ENCODE measurements at regions not wholly inside any gene's neighbourhood (a gene's known extent, or its start where the extent isn't known, plus 50 kb on each side); places are given as distances from the start of the nearest gene placed in this dataset.

DNA sequence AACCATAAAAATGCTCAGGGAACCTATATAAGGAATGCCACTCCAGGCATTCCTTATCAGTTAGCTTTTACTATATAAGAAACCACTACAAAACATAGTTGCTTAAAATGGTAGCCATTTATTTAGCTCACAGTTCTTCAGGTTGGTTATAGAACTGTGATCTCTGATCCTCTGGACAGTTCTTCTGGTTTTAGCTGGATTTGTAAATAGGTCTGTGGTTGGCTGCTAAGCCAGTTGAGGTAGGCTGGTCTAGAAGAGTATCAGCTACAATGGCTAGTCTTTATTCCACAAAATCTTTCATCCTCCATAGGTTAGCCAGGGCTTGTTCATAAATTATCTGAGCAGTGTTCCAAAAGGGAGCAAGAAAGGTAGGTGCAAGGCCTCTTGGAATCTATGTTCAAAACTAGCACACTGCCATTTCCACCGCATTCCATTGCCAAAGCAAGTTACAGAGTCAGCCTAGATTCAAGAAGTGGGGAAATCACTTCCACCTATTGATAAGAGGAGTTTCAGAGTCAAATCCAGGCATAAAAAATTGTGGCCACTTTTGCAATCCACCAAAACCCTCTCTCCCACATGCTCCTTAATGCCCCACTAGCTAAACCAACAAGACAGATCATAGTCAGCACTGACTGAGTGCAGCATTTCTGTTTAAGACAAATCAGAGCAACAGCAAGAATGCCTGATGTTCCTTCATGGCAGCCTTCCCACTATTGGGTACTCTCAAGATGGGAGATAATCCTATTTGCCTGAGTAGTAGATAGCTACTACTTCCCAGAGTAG, 146.4 kb downstream of the IRS1 start:
- DNase-seq (ENCODE audit: low read depth): no peak

DNA sequence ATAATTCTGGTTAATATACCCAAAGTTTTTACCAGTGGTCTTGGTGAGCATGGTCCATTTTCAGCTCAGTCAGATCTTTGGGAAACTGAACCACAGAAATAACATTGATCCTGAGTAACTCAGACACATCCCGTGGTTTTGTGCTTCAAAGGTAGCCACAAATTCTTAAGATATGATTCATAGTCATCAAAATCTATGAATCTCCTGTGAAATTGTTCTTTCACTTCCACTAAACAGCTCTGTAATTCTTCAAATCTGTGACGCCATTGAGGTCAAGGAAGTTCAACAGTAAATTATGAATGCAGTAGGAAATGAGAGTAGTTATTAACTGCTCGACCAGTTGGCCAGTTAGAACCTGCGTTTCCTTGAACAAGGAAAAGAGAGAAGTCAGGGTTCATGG, 147.3 kb downstream of the IRS1 start:
- no peak for DNase-seq (ENCODE audit: low read depth)

DNA sequence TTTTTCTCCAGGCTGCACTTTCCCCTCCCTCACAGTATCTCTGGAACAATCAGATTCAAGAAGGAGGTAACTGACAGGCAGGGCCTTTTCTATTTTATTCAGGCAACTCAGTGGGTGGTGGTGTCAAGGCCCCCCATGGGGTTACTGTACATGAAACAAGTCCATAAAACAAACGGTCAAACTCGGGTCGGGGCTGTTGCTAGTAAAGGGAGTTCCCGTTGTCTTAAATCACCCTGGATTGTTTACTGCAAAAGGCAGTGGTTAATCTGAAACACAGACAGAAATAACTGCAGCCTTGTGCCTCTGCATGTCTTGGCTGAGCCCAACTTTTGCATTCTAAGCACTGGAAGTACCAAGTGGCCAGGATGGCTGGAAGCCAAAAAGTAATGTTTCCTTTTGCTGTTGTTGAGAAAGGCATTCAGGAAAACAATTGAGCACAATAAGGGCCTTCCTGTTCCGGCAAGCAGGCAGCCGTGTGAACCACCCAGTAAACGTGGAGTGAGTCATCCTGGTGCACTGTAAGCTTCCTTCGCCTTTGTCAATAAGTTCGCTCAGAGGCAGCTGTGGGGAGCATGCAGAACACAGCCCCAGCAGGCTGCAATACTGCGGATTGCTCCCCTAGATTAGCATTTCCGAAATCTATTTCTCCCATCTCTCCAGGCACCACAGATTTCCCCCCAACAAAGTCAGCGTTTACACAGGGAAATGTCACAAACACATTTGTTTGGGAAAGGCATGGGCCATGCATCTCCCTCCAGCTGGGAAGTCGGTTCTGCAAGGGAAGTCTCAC, 149.6 kb downstream of the IRS1 start:
- DNase-seq (ENCODE audit: low read depth): no peak

DNA sequence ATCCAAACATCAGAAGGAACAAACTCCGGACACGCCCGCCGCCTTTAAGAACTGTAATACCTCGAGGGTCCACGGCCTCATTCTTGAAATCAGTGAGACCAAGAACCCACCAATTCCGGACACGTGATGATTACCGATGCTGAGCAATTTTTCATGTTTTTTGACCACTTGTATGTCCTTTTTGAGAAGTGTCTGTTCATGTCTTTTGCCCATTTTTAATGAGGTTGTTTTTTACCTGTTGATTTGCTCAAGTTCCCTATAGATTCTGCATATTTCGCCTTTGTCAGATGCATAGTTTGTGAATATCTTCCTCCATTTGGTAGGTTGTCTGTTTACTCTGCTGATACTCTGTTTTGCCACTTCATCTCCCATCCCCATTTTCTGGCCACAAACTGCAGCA, 150.4 kb downstream of the IRS1 start:
- DNase-seq (ENCODE audit: low read depth): no peak

DNA sequence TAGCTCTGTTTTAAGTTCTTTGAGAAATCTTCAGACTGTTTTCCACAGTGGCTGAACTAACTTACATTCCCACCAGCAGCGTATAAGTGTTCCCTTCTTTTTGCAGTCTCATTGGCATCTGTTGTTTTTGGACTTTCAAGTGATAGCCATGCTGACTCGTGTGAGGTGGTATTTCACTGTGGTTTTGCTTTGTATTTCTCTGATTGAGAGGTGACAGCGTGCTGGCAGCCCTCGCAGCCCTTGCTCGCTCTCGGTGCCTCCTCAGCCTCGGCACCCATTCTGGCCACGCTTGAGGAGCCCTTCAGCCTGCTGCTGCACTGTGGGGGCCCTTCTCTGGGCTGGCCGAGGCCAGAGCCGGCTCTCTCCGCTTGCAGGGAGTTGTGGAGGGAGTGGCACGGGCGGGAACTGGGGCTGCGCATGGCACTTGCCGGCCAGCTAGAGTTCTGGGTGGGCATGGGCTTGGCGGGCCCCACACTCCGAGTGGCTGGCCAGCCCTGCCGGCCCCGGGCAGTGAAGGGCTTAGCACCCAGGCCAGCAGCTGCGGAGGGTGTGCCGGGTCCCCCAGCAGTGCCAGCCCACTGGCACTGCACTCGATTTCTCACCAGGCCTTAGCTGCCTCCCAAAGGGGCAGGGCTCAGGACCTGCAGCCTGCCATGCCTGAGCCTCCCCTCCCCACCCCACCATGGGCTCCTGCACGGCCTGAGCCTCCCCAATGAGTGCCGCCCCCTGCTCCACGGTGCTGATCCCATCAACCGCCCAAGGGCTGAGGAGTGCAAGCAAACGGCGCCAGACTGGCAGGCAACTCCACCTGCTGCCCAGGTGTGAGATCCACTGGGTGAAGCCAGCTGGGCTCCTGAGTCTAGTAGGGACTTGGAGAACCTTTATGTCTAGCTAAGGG, 151.8 kb downstream of the IRS1 start:
- DNase-seq (ENCODE audit: low read depth): no peak

DNA sequence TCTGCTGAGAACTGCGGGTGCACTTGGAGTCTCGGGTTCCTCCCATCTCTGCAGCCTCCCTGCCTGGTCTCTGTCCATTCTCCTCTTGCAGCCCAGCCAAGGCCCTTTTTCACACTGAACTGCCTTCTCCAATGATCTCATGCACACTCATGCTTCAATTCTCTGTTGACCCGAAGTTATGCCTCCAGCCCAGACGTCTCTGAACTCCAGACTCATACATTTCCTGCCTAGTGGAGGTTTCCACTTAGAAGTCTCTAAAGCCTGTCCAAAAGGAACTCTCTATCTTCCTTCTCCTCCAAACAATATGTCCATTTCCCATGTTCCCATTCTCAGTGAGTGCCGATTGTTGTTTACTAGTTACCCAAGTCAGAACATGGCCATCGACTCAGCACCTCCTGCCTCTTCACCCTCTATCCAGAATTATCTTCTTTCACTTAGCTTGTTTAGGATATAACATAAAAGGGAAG, 155.2 kb downstream of the IRS1 start:
- DNase-seq (ENCODE audit: low read depth): no peak

DNA sequence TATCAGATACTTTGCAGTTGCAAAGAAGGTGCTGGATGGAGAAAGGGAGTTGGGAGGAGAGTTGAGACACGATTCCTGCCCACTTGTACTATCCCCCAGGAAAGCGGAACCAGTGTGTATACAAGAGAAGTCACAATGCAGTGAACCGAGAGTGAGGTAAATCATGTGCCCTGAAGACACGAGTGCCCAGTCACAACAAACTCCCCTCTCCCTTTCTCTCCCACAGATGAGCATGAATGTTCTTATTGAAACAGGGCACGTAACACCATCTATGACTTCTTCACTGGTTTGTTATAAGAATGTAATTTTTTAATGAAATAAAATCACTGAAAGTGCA, 155.7 kb downstream of the IRS1 start:
- no peak for DNase-seq (ENCODE audit: low read depth)

DNA sequence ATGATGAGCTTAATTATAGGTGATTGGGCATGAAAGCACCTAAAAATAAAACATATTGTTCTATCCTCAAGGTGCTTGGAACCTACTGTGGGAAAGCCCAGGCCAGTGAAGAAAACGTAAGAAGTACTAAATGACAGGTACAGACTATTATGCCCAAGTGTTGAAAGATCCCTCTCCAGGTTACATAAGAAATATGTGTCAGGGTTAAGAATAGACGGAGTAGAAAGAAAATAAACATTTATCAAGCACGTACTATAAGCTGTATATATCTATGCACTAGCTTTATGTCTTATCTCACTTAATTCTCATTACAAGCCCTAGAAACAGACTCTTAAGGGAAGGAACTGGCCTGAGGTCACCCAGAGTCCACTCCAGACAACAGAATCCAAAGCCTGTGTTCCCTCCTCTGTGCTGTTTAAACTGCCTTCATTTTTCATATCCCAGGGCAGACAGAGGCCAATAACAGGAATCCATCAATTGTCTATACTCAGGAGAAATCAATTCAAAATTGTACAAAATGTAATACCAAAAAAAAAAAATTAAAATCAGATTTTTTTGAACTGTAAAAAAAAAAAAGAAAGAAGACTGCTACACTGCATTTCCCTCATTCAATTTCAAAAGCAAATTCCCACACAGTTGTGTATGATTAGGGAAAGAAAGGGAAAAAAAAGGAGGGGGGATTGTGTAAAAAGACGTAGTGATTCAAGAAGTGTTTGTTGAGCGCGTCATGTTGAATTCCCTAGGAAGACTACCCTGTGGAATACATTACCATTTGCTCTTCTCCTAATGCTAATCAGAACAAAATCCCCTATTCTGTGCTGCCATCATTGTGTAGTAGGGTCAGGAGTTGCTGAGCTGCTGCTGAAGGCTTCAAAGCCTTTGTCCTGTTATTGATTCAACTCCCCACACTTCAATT, 156.3 kb downstream of the IRS1 start:
- no peak for DNase-seq (ENCODE audit: low read depth)

DNA sequence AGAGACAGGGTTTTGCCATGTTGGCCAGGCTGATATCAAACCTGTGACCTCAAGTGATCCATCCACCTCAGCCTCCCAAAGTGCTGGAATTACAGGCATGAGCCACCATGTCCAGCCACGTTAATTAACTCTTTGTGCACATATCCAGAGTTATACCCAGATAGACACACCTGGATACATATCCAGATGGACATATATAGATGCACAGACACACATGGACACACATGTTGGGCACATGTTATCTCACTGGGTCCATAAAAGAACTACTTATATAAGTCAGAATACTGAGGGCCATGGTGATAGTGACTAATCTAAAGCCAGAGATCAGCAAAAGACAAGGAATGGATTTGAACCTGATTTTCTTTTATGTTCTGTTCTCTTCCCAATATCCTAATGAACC, 158.6 kb downstream of the IRS1 start:
- DNase-seq (ENCODE audit: low read depth): no peak

DNA sequence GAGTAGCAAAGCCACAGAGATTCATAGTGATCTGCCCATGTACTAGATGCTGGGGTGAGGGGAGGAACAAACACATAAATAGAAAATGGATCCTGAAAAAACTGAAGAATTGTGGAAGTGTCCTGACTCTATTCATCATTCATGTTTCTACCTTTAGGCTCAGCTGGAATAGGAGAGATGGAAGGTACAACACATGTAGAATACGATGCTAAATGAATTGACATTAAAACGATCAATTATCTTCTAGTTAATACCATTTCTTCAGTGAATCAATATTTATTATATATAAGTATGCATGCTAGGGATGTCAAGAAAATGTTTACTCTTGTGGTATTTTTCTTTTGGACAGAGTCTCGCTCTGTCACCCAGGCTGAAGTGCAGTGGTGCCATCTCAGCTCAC, 159.1 kb downstream of the IRS1 start:
- DNase-seq (ENCODE audit: low read depth): no peak

DNA sequence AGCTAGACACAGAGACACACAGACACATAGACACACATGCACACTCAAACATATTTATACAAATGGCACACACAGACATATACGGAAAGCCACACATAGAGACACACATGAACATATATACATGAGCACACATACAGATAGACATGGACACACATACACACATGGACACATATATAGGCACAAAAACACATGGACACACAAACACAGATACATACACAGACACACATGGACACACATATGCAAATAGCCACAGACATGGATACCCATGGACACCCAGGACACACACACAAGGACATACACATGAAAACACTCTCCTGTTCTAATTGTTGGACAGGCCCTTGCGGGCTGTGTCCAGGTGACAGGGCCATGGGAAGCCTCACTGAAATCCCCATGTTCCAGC, 160.1 kb downstream of the IRS1 start:
- no peak for DNase-seq (ENCODE audit: low read depth)

DNA sequence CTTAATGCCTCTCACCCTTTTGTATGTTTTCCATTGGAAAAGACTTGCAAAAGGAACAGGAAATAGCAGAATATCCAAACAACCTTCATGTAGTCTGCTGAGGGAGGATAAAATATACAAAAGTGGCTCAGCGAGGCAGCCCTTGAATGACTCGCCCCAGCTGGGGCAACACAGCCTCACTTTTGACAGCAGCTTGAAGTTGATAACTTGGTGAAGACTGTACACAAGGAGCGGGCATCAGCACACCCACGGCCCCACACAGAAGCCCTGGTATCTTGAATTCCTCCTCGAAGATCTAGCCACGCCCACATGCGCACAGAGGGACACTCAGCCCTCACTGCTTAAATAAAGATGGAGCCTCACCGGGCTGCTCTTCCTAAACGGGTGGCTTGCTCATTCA, 161.0 kb downstream of the IRS1 start:
- DNase-seq (ENCODE audit: low read depth): no peak

DNA sequence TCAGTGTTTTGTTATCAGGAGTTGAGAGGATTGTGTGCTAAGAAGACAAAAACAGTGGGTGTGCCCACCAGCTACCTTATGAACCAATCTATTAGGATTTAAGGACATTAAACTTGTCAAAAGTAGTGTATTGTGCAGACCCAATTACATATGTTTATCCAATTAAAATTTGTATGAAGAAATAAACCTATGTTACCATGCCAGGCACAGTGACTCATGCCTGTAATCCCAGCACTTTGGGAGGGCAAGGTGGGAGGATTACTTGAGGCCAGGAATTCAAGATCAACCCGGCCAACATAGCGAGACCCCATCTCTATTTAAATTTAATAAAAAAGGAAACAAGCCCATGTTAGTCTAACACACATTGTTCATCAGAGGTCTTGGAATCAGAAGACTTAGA, 162.2 kb downstream of the IRS1 start:
- DNase-seq (ENCODE audit: low read depth): no peak

DNA sequence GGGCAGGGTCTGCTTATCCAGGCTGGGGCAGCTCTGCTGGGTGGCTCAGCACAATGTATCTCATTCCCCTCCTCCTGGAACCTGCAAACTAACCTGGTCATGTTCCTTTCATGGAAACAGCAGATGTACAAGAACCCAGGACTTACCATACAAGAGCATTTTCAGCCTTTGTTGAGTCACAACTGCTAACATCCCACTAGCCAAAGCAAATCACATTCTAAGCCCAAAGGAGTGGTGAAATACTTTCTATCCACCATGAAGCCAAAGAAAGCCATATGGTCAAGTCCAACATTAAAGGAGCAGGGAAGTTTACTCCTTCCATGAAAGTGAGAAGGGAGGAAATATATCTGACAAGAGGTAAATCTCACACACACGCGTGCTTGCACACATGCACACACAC, 163.0 kb downstream of the IRS1 start:
- no peak for DNase-seq (ENCODE audit: low read depth)

DNA sequence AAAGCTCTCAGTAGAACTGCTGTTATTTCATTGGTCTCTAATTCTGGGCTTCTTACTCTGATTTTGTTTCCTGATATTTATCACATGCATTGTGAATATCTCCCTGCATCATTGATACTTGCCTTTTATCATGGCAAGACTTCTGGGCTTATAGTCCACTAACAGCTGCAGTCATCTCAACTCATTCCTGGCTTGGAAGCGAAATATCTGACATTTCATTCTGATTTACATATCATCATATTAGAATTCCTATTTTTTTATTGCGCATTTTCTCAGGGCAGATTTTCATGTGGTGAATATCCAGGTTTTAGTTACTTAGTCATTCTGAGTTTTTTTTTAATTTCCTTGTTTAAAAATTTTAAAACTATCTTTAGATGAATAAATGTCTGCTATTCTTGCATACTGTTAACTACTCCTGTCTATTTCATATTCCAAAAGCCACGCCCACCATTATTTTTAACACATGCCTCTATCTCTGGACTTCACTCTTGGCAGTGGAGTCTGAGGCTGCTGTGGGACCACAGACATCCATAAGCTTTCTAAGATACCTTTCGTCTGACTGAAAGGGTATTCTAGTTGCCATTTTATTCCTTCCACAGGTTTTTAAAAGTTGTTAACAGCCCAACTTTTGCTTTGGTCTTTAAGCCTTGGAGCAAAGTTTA, 164.5 kb downstream of the IRS1 start:
- DNase-seq (ENCODE audit: low read depth): no peak

DNA sequence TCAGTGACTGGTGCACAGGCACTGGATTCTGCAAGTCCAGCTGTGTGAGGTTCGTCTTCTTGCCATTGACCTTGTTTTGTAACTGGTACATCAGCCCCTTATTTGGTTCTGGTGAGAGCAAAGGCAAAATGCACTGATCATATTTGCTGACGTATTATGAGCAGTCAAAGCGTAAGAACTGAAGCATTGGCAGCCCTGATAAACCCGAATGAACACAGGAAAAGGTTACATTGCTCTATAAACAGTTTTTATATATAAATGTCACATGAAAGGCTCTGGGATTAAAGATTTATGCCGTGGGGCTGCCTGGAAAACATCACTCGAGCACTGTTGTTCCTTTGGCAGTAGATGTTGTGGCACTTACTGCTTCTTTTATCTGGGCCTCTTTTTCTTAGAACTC, 167.9 kb downstream of the IRS1 start:
- DNase-seq (ENCODE audit: low read depth): no peak

DNA sequence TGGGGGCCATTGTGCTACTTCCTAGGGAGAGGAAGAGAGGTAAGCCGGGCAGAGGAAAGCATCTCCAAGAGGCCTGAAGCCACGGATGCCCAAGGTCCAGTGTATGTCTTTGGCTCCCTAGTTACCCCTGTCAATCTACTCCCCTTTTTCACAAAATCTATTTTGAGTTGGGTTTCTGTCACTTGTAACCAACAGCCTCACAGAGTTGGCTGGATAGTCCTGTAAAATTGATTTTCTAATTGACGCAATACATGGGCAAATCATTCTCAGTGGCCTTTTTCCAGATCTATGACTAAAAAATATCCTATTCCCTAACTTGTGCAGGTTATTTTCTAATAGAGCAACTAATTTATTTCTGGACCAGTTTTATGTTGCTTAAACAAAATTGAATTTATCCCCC, 168.4 kb downstream of the IRS1 start:
- DNase-seq (ENCODE audit: low read depth): no peak

DNA sequence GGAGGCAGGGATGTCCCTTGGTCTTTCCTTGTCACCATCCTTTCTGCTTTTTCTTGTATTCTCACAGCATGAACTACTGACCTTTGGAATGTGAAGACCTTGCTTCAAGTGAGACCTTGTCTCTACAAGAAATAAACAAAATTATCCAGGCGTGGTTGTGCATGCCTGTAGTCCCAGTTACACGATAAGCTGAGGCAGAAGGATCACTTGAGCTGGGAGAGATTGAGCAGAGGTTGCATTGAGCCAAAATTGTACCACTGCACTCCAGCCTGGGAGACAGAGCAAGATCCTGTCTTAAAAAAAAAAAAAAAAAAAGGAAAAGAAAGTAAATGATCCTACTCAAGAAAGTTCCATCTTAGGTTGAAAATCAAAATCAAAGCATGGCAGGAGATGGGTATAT, 173.7 kb downstream of the IRS1 start:
- no peak for DNase-seq (ENCODE audit: low read depth)

DNA sequence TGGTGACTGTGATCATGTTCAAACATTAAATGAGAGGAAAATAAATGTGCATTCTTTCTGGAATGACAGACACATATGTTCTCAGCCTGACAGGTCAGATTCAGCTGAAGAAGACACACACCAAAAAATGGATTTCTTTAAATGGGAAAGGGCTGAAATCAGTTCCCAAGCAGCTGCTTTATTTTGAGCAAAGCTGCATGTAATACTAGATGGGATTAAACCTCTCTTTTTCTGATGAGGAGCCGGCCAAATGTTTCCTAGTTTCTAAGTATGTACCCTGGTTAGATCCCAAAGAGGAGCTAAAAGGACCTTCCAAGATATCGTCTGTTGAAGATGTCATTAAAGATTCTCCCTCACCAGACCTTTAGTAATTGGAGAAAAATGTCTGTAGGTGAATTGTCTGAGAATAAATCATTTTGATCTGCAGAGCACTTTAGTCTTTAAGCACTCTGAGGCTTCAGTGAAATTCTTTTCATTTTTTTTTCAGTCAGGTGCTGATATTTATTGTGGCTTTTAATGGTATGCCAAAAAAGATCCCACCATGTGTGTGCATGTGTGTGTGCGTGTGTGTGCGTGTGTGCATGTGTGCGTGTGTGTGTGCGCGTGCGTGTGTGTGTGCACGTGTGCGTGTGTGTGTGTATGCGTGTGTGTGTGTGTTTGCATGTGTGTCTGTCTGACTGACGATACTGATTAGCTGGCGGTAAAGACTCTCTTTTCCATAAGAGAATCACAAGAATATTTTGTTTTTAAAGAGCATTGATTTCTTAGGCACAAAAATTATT, 175.8 kb downstream of the IRS1 start:
- no peak for DNase-seq (ENCODE audit: low read depth)

DNA sequence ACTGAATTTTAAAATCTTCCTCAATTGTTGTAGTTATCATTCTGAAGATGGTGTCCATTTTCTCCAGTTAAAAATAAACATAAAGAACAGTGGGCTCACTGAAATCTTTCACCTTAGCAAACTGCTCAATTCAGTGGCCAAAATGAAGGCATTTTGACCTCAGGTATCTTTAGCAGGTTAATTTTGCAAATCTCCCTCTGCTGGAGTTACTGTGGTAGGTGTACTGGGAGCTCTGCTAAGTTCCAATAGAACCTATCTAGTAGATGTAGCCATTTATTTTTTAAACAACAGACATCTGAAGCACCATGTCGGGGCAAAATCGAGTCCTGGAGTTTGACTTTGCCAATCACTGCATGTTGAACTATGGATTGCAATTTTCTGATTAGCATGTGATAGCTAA, 177.1 kb downstream of the IRS1 start:
- DNase-seq (ENCODE audit: low read depth): no peak

All from stimulated activated CD8-positive, alpha-beta memory T cell treated with anti-CD3 and anti-CD28 coated beads, Interleukin-12 subunit alpha, Interleukin-12 subunit beta, amount 100 ng/mL, for 4 hours (primary cell).